Ascending aorta (tissue), 2 donors: ENCODE measurements at regions not wholly inside any gene's neighbourhood (a gene's known extent, or its start where the extent isn't known, plus 50 kb on each side); places are given as distances from the start of the nearest gene placed in this dataset.
"Not testable (repeated sequence)": the region's sequence is repeated elsewhere in the genome, so short reads cannot be mapped to it uniquely, and the experiment has no call there.

Experiments used
- DNase-seq, 2 donors: peaks; one replicate each; pipeline ENCODE4 v3.0.0-alpha.2; 2019; ENCODE audit warnings: low spot score in 2 of 2
- H3K27ac ChIP-seq, 2 donors: fragments of 200-600 bp; sonication (generic); one replicate each; pipeline ENCODE4 v1.5.1; 2016 to 2017; ENCODE audit warnings: mild to moderate bottlenecking in 1 of 2
- H3K27me3 ChIP-seq: fragments of 200-600 bp; sonication (generic); one replicate; pipeline ENCODE4 v1.5.1; 2017
- H3K36me3 ChIP-seq, 2 donors: fragments of 200-600 bp; sonication (generic); one replicate each; pipeline ENCODE4 v1.5.1; 2016
- H3K4me1 ChIP-seq, 2 donors: fragments of 200-600 bp; sonication (generic); one replicate each; pipeline ENCODE4 v1.5.1; 2016 to 2017; ENCODE audit warnings: mild to moderate bottlenecking in 1 of 2
- H3K4me3 ChIP-seq, 2 donors: fragments of 200-600 bp; sonication (generic); one replicate each; pipeline ENCODE4 v1.5.1; 2016 to 2017; ENCODE audit warnings: mild to moderate bottlenecking in 1 of 2
- H3K9me3 ChIP-seq, 2 donors: fragments of 200-600 bp; sonication (generic); one replicate each; pipeline ENCODE4 v1.5.1; 2016
- intact Hi-C: fragments of 100-400 bp; cut with DNase I; formaldehyde crosslinking; loops from one replicate; pipeline ENCODE4 v1.15.1; 2023
- TF ChIP-seq, protein P1 (sequence below), 3 experiments: fragments of 200-600 bp in 2 of 3; fragments of 450-650 bp in 1 of 3; sonication (generic) in 2 of 3; IDR thresholded peaks; one replicate each; pipeline ENCODE4 v1.5.1; 2016 to 2019; ENCODE audit warnings: antibody characterized with exemption in 3 of 3, mild to moderate bottlenecking in 1 of 3, moderate library complexity in 1 of 3

DNA sequence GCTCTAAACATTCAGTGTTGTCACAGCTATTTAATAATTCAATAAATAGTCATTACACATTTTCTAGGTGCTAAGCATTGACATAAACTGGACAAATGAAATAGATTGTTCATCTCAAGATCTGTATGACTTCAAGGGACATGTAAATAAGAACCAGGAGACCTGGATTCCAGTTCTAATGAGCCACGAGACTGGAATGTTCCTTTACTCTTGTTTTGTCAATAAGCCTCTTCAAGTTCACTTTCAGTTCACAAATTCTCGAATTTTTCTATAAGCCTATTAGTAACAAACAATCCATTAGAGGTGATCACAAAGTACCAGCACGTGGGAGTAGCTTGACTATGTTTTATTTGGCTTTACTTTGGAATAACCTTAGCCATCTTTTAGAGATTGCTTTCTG is 514.0 kb upstream of the SMIM31 start:
- TF ChIP-seq, protein P1, sequence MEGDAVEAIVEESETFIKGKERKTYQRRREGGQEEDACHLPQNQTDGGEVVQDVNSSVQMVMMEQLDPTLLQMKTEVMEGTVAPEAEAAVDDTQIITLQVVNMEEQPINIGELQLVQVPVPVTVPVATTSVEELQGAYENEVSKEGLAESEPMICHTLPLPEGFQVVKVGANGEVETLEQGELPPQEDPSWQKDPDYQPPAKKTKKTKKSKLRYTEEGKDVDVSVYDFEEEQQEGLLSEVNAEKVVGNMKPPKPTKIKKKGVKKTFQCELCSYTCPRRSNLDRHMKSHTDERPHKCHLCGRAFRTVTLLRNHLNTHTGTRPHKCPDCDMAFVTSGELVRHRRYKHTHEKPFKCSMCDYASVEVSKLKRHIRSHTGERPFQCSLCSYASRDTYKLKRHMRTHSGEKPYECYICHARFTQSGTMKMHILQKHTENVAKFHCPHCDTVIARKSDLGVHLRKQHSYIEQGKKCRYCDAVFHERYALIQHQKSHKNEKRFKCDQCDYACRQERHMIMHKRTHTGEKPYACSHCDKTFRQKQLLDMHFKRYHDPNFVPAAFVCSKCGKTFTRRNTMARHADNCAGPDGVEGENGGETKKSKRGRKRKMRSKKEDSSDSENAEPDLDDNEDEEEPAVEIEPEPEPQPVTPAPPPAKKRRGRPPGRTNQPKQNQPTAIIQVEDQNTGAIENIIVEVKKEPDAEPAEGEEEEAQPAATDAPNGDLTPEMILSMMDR (IDR thresholded peaks at IDR 0.05), result no peak
- DNase-seq, result no peak
- H3K27me3 ChIP-seq, result no peaks in the 10 kb centered on the region
- intact Hi-C loops, result no loop called here
- H3K36me3 ChIP-seq, result no peaks in the 10 kb centered on the region
- H3K4me1 ChIP-seq, result no peaks in the 10 kb centered on the region
- H3K4me3 ChIP-seq, result no peak overlapping the region
- H3K9me3 ChIP-seq, result no peaks in the 10 kb centered on the region
- H3K27ac ChIP-seq, result no peak overlapping the region

DNA sequence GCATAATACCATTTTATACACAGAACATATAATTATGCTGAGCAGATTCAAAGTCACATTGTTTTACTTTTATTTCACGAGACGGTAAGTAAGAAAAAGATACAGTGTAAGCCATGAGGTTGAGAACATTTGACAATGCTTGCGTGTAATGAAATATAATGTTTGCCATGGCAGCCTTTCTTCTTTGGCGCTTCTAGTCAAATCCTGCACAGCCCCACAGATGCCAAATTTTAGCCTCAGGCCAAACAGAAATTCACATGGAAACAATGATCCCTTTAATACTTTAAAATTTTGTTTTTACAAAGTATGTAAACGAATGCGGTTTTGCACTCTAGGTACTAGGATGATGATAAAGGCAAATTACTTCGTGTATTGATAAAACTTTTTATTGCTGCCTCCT is 502.7 kb upstream of the SMIM31 start:
- no peak for DNase-seq
- Histone ChIP-seq H3K27ac (no peak overlapping the region), H3K4me1 (no peaks in the 10 kb centered on the region), H3K9me3 (no peaks in the 10 kb centered on the region), H3K27me3 (no peaks in the 10 kb centered on the region), H3K36me3 (no peaks in the 10 kb centered on the region), H3K4me3 (no peak overlapping the region)
- TF ChIP-seq, protein P1 (IDR thresholded peaks at IDR 0.05), result no peak
- intact Hi-C loops, result no loop called here

DNA sequence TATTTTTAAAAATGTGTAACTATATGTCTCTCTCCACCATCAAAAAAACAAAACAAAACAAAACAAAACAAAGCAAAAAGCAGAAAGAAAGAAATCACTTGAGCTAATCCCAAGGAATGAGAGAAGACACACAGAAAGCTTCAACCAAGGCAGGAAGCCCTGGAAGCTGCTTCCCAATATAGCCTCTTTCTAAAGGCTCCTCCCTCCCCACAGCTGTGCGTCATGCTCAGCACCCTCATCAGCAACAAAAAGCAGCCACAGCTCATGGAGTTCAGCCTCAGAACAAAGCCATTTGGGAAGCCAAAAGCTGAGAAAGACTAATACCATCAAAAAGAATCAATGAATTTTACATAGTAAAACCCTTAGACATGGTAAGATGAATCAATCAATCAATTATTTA is 501.6 kb upstream of the SMIM31 start:
- DNase-seq, result no peak
- TF ChIP-seq, protein P1 (IDR thresholded peaks at IDR 0.05), result no peak
- no peaks in the 10 kb centered on the region for H3K9me3 ChIP-seq
- no peaks in the 10 kb centered on the region for H3K36me3 ChIP-seq
- H3K4me1 ChIP-seq, result no peaks in the 10 kb centered on the region
- H3K4me3 ChIP-seq, result no peak overlapping the region
- no peak overlapping the region for H3K27ac ChIP-seq
- no peaks in the 10 kb centered on the region for H3K27me3 ChIP-seq
- intact Hi-C loops, result no loop called here

DNA sequence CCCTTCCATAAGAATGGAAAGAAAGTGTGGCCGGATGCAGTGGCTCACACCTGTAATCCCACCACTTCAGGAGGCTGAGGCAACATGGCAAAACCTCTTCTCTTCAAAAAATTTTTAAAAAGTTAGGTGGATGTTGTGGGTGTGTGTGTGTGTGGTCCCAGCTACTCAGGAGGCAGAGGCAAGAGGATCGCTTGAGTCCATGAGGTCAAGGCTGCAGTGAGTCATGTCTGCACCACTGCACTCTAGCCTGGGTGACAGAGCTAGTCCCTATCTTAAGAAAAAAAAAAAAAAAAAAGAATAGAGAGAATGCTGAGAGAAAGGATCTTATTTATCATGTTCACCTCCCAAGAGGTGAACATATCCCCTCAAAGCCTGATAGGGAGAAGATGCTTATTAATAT is 492.1 kb upstream of the SMIM31 start:
- TF ChIP-seq, protein P1 (IDR thresholded peaks at IDR 0.05), result no peak
- DNase-seq, result no peak
- intact Hi-C loops, result no loop called here
- Histone ChIP-seq H3K27me3 (no peaks in the 10 kb centered on the region), H3K9me3 (no peaks in the 10 kb centered on the region), H3K36me3 (no peaks in the 10 kb centered on the region), H3K4me1 (no peaks in the 10 kb centered on the region), H3K4me3 (no peak overlapping the region), H3K27ac (no peak overlapping the region)

DNA sequence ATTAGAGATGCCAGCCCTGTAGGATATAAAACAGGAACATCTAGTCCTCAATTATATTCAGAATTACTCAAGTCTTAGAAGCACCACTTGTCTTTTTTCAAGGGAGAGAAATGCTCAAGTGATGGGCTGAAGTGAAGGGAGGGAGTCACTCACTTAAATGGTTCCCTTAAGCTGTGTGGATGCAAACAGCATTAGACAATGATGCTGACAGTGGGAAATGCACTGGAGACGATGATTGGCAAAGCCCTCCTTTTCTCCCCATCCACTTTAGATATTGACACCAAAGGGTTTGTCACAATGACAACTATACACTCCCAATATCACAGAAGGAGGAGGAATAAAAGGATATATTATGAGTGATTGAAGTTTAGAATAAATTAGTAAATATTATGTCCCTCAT is 491.4 kb upstream of the SMIM31 start:
- H3K27ac ChIP-seq, H3K4me1 ChIP-seq, H3K9me3 ChIP-seq, H3K27me3 ChIP-seq, DNase-seq, intact Hi-C loops, H3K36me3 ChIP-seq, H3K4me3 ChIP-seq: not testable (repeated sequence)

DNA sequence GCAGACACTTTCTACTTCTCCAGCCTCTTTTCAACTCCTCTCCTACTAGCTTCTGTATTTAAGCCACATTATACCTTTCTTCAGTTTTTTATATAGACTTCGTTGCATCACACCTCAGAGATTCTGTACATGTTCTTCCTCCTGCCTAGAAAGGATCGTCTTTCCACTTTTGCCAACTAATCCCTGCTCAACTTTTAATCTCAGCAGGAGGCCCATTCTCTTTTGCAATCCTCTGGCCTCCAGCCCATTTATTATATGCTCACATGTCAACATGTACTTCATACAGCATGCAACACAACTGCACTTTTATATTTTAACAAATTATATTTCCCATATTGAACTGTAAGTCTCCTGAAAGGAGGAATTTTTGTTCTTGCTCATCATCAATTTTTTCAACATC is 476.5 kb upstream of the SMIM31 start:
- H3K36me3 ChIP-seq, H3K27me3 ChIP-seq, H3K9me3 ChIP-seq, H3K4me1 ChIP-seq, H3K4me3 ChIP-seq, DNase-seq, H3K27ac ChIP-seq, intact Hi-C loops: not testable (repeated sequence)

DNA sequence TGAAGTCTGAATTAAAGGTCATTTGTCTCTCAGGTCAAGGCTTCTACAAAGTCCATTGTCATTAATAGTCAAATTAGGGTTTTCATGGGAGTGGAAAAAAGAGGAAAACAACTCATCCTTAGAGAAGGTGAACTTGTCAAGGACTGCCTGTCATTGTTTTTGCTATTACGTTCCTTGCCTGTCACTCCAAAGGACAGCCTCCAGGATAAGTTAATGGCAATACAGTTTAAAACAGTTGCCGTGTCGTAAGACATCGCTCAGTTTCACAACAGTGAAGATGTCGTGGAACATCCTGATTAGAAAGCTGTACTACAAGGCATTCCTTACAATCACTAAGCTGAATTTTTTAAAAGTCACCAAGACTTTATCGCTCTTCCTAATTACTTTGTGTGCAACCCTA is 466.8 kb upstream of the SMIM31 start:
- Histone ChIP-seq H3K36me3 (no peaks in the 10 kb centered on the region), H3K9me3 (no peaks in the 10 kb centered on the region), H3K27ac (no peak overlapping the region), H3K27me3 (no peaks in the 10 kb centered on the region), H3K4me3 (no peak overlapping the region), H3K4me1 (no peaks in the 10 kb centered on the region)
- intact Hi-C loops, result no loop called here
- TF ChIP-seq, protein P1 (IDR thresholded peaks at IDR 0.05), result no peak
- DNase-seq, result no peak
